H9 (cell line): ENCODE measurements at regions not wholly inside any gene's neighbourhood (a gene's known extent, or its start where the extent isn't known, plus 50 kb on each side); places are given as distances from the start of the nearest gene placed in this dataset.

Source experiments
- DNase-seq: peaks from one replicate; pipeline ENCODE4 v3.0.0-alpha.2; 2017
- H2AFZ ChIP-seq: one replicate; pipeline ENCODE4 v1.6.1; 2013; ENCODE audit warnings: mild to moderate bottlenecking, low read length, control low read depth, moderate library complexity
- H2AK5ac ChIP-seq: 2 replicates; pipeline ENCODE4 v1.6.1; 2013; ENCODE audit warnings: low read length, control low read depth, mixed read lengths; ENCODE audit not compliant: insufficient read length
- H2BK120ac ChIP-seq: one replicate; pipeline ENCODE4 v1.6.1; 2013; ENCODE audit warnings: low read depth, mild to moderate bottlenecking, low read length, control low read depth, inconsistent platforms; ENCODE audit not compliant: poor library complexity, severe bottlenecking
- H2BK12ac ChIP-seq: 2 replicates; pipeline ENCODE4 v1.6.1; 2013; ENCODE audit warnings: low read length, control low read depth, mixed read lengths, low read depth; ENCODE audit not compliant: insufficient read length
- H2BK15ac ChIP-seq: 2 replicates; pipeline ENCODE4 v1.6.1; 2013; ENCODE audit warnings: low read depth, low read length, control low read depth
- H2BK20ac ChIP-seq: one replicate; pipeline ENCODE4 v1.6.1; 2013; ENCODE audit warnings: low read depth, mild to moderate bottlenecking, low read length, control low read depth, inconsistent platforms; ENCODE audit not compliant: poor library complexity, severe bottlenecking
- H2BK5ac ChIP-seq: 2 replicates; pipeline ENCODE4 v1.6.1; 2013; ENCODE audit warnings: low read length, control low read depth, mixed read lengths; ENCODE audit not compliant: insufficient read length
- H3K14ac ChIP-seq: 2 replicates; pipeline ENCODE4 v1.6.1; 2013; ENCODE audit warnings: low read length, control low read depth; ENCODE audit not compliant: insufficient read depth
- H3K18ac ChIP-seq: 2 replicates; pipeline ENCODE4 v1.6.1; 2013; ENCODE audit warnings: low read depth, mild to moderate bottlenecking, mixed read lengths, low read length, control low read depth; ENCODE audit not compliant: insufficient read length
- H3K23ac ChIP-seq: 2 replicates; pipeline ENCODE4 v1.6.1; 2013; ENCODE audit warnings: low read length, control low read depth, mixed read lengths, low read depth; ENCODE audit not compliant: insufficient read length
- H3K23me2 ChIP-seq: 2 replicates; pipeline ENCODE4 v1.6.1; 2013; ENCODE audit warnings: low read depth, mild to moderate bottlenecking, mixed read lengths, low read length, control low read depth; ENCODE audit not compliant: insufficient read length, poor library complexity, severe bottlenecking
- H3K27ac ChIP-seq: 2 replicates; pipeline ENCODE4 v1.5.1; 2013; ENCODE audit warnings: low read length, control low read depth, mixed read lengths, low read depth; ENCODE audit not compliant: insufficient read length
- H3K27me3 ChIP-seq: 2 replicates; pipeline ENCODE4 v1.6.1; 2013; ENCODE audit warnings: low read length, control low read depth, inconsistent platforms; ENCODE audit not compliant: insufficient read depth
- H3K4ac ChIP-seq: 2 replicates; pipeline ENCODE4 v1.6.1; 2013; ENCODE audit warnings: low read depth, mild to moderate bottlenecking, control low read depth, inconsistent platforms, low read length, moderate library complexity
- H3K4me1 ChIP-seq: 2 replicates; pipeline ENCODE4 v1.6.1; 2013; ENCODE audit warnings: low read length, control low read depth, inconsistent platforms; ENCODE audit not compliant: insufficient read depth
- H3K4me2 ChIP-seq: 2 replicates; pipeline ENCODE4 v1.6.1; 2013; ENCODE audit warnings: low read length, control low read depth, mixed read lengths; ENCODE audit not compliant: insufficient read length, insufficient read depth
- H3K56ac ChIP-seq: 2 replicates; pipeline ENCODE4 v1.6.1; 2013; ENCODE audit warnings: low read depth, mild to moderate bottlenecking, mixed read lengths, low read length, control low read depth; ENCODE audit not compliant: insufficient read length
- H3K79me1 ChIP-seq: 2 replicates; pipeline ENCODE4 v1.6.1; 2013; ENCODE audit warnings: low read depth, mild to moderate bottlenecking, moderate library complexity, low read length, control low read depth, inconsistent platforms; ENCODE audit not compliant: insufficient read depth, poor library complexity, severe bottlenecking
- H3K79me2 ChIP-seq: 2 replicates; pipeline ENCODE4 v1.6.1; 2013; ENCODE audit warnings: low read length, control low read depth, inconsistent platforms; ENCODE audit not compliant: insufficient read depth
- H3K9ac ChIP-seq: 2 replicates; pipeline ENCODE4 v1.6.1; 2013; ENCODE audit warnings: low read length, control low read depth, mixed read lengths; ENCODE audit not compliant: insufficient read length; ENCODE audit errors: extremely low read depth
- H3K9me3 ChIP-seq: one replicate; pipeline ENCODE4 v1.6.1; 2013; ENCODE audit warnings: low read depth, low read length, inconsistent platforms; ENCODE audit not compliant: control insufficient read depth
- H3T11ph ChIP-seq: one replicate; pipeline ENCODE4 v1.6.1; 2013; ENCODE audit warnings: mild to moderate bottlenecking, low read length, control low read depth, inconsistent platforms
- H4K20me1 ChIP-seq: one replicate; pipeline ENCODE4 v1.6.1; 2013; ENCODE audit not compliant: control insufficient read depth, insufficient read length, insufficient read depth
- H4K5ac ChIP-seq: 2 replicates; pipeline ENCODE4 v1.6.1; 2013; ENCODE audit warnings: low read depth, mild to moderate bottlenecking, mixed read lengths, low read length, control low read depth; ENCODE audit not compliant: insufficient read length
- H4K8ac ChIP-seq: replicated peaks from 2 replicates; pipeline ENCODE4 v1.6.1; 2013; ENCODE audit warnings: low read length, control low read depth, mixed read lengths, low read depth; ENCODE audit not compliant: insufficient read length
- H4K91ac ChIP-seq: 2 replicates; pipeline ENCODE4 v1.6.1; 2013; ENCODE audit warnings: low read depth, mild to moderate bottlenecking, moderate library complexity, mixed read lengths, low read length, control low read depth; ENCODE audit not compliant: insufficient read length
- H3K27ac Mint-ChIP-seq, 3 experiments: 2 replicates in 2 of 3; 3 replicates in 1 of 3; pipeline ENCODE4 v1.8.0; 2020 to 2021; ENCODE audit warnings: mixed read lengths in 3 of 3, mild to moderate bottlenecking in 1 of 3, moderate library complexity in 1 of 3
- H3K27me3 Mint-ChIP-seq: 2 replicates; pipeline ENCODE4 v1.8.0; 2021; ENCODE audit warnings: low read depth, mild to moderate bottlenecking, moderate library complexity, mixed read lengths
- H3K36me3 Mint-ChIP-seq, 3 experiments: 2 replicates in 2 of 3; 3 replicates in 1 of 3; pipeline ENCODE4 v1.8.0; 2020 to 2021; ENCODE audit warnings: low read depth in 3 of 3, mixed read lengths in 3 of 3; ENCODE audit not compliant: insufficient read depth in 1 of 3
- H3K4me1 Mint-ChIP-seq, 2 experiments: 2 replicates each; pipeline ENCODE4 v1.8.0; 2020; ENCODE audit warnings: mixed read lengths in 2 of 2
- H3K4me3 Mint-ChIP-seq, 2 experiments: 2 replicates in 1 of 2; 3 replicates in 1 of 2; pipeline ENCODE4 v1.8.0; 2020 to 2021; ENCODE audit warnings: mild to moderate bottlenecking in 2 of 2, mixed read lengths in 2 of 2, moderate library complexity in 1 of 2
- H3K9me3 Mint-ChIP-seq, 2 experiments: 2 replicates in 1 of 2; 3 replicates in 1 of 2; pipeline ENCODE4 v1.8.0; 2020; ENCODE audit warnings: mild to moderate bottlenecking in 2 of 2, mixed read lengths in 2 of 2, moderate library complexity in 1 of 2
- WGBS: extraction: QIAGEN DNeasy Blood & Tissue Kit; methylation state at CpG from one replicate; pipeline ENCODE4 v1.1.7; 2013; ENCODE audit warnings: missing lambda C conversion rate, low lambda C conversion rate, mixed read lengths; ENCODE audit not compliant: insufficient read length; ENCODE audit errors: extremely low coverage; 5-methylcytosine and 5-hydroxymethylcytosine counted together
- TF ChIP-seq, protein P1 (sequence below): fragments of 200-600 bp; sonication (generic); conservative IDR thresholded peaks from 3 replicates; pipeline ENCODE4 v1.8.0; 2021; ENCODE audit warnings: antibody characterized with exemption, mild to moderate bottlenecking

DNA sequence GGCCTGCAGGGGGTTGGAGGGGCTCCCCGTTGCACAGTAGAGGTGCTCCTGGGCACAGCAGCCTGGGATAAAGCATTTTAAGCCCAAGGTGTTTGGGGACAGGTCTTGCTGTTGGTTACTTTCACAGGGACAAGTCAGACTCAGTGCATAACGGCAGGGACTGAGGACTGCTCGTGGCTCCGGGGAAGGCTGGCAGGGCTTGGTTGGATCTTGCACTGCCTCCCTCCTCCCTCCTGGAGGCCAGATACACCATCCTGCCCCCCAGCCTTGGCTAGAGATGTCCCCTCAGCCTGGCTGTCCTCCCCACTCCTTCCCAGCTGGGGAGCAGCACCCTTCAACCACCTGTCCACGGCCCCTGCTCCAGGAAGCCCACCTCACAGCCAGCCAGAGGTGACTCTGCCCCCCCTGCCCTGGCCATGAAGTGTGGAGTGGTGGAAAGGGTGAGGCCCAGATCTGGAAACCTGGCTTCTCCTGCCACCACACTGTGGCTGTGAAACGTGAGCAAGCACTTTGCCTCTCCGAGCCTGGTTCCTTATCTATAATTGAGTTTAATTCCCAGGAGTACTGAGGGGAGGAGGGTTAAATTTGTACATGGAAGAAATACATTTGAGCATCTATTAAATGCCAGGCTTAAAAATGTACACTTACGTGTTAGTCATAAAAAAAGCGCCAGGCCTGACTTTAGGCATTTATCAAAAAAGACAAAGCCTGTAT is 67.1 kb upstream of the TAF1B start:
- TF ChIP-seq, protein P1, sequence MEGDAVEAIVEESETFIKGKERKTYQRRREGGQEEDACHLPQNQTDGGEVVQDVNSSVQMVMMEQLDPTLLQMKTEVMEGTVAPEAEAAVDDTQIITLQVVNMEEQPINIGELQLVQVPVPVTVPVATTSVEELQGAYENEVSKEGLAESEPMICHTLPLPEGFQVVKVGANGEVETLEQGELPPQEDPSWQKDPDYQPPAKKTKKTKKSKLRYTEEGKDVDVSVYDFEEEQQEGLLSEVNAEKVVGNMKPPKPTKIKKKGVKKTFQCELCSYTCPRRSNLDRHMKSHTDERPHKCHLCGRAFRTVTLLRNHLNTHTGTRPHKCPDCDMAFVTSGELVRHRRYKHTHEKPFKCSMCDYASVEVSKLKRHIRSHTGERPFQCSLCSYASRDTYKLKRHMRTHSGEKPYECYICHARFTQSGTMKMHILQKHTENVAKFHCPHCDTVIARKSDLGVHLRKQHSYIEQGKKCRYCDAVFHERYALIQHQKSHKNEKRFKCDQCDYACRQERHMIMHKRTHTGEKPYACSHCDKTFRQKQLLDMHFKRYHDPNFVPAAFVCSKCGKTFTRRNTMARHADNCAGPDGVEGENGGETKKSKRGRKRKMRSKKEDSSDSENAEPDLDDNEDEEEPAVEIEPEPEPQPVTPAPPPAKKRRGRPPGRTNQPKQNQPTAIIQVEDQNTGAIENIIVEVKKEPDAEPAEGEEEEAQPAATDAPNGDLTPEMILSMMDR: no peak
- Mint-ChIP-seq H3K4me1 (peaks cover 3 to 18% of the 10 kb centered on the region in 2 experiments; a peak in 3 of 4 replicates), H3K27me3 (peaks cover 2% of the 10 kb centered on the region)

More for the DNA sequence above, 67.1 kb upstream of the TAF1B start:
- H3K23me2 ChIP-seq: no peaks in the 10 kb centered on the region
- no peak overlapping the region for H2AFZ ChIP-seq
- no peak overlapping the region for H3K9ac ChIP-seq
- H3K9me3 ChIP-seq: no peaks in the 10 kb centered on the region
- Mint-ChIP-seq H3K27ac (no peak overlapping the region), H3K36me3 (no peaks in the 10 kb centered on the region), H3K4me3 (no peak overlapping the region), H3K9me3 (peaks cover 0 to 2% of the 10 kb centered on the region in 2 experiments; a peak in 2 of 5 replicates)
- no peak overlapping the region for H3K27ac ChIP-seq
- no peak overlapping the region for H2BK12ac ChIP-seq
- H3K4me1 ChIP-seq: no peaks in the 10 kb centered on the region
- H2BK20ac ChIP-seq: no peak overlapping the region
- no peaks in the 10 kb centered on the region for H3K79me2 ChIP-seq
- no peak overlapping the region for H3K18ac ChIP-seq
- no peak for DNase-seq
- H4K5ac ChIP-seq: no peak overlapping the region
- H3K79me1 ChIP-seq: no peaks in the 10 kb centered on the region
- H4K20me1 ChIP-seq: no peaks in the 10 kb centered on the region
- H2AK5ac ChIP-seq: no peak overlapping the region
- H2BK5ac ChIP-seq: no peak overlapping the region
- H3K23ac ChIP-seq: no peak overlapping the region
- H2BK15ac ChIP-seq: no peak overlapping the region
- no peak overlapping the region for H3K4ac ChIP-seq
- no peak overlapping the region for H2BK120ac ChIP-seq
- no peak overlapping the region for H3K14ac ChIP-seq
- no peak overlapping the region for H3T11ph ChIP-seq
- no peak overlapping the region for H4K8ac ChIP-seq
- WGBS: no CpG with 5 or more reads among the region's 9 CpGs
- H4K91ac ChIP-seq: no peak overlapping the region
- no peak overlapping the region for H3K4me2 ChIP-seq
- no peak overlapping the region for H3K56ac ChIP-seq
- H3K27me3 ChIP-seq: no peaks in the 10 kb centered on the region
